ENCODE measurements at regions not wholly inside any gene's neighbourhood (a gene's known extent, or its start where the extent isn't known, plus 50 kb on each side); places are given as distances from the start of the nearest gene placed in this dataset.

DNA sequence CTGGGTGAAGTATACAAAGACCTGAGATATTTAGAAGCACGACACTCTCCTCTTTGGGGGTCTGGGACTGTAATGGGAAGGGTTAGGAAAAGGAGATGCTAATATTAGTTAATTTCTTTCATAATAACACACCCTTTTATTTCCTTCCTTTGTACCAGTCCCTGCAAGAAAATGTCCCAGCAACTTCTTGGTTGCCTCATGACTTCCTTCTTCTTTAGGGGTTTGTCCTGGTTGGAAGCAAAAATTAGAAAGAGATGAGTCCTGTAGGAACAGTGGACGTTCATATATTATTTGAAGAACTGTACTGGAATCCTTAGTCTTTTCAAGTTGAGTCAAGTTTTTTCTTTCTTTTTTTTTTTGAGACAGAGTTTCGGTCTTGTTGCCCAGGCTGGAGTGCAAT, 227.8 kb upstream of the TBL1XR1 start:
- in situ Hi-C loops (cut with HindIII; ENCODE audit: low sequenced_read_pairs), result no loop called here

DNA sequence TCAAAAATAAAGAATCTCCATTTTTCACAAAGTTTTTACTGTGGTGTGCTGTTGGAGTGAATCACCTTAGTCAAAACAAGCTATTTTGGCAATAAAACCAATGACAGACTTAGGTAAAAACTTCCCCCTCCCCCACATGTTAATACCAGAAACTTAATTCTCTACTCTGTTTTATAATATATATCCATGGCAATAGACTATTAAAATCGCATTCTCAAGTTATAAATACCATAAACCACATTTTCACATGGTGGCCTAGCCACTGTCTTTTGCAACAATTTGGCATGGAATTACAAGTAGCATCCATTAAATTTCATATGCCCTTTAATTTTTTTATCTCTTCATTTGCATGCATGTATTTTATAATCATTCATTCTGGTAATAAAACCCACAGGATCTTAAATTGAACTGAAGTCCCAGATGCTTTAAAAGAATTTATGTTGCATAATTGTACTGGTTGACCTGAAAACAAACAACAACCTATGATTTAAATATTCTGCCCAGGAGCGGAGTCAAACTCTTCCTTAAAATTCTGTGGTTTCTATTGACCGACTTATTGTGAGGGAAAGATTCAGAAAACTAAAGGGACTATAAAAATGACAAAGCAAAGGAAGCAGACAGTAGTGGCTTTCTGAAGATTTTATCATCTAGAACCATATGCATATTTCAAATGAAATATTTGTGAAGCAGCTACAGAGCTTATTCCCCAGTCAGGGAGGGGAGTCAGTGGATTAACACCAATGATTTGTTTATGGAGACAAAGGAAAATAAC, 229.0 kb upstream of the TBL1XR1 start:
- in situ Hi-C loops (cut with HindIII; ENCODE audit: low sequenced_read_pairs), result no loop called here

DNA sequence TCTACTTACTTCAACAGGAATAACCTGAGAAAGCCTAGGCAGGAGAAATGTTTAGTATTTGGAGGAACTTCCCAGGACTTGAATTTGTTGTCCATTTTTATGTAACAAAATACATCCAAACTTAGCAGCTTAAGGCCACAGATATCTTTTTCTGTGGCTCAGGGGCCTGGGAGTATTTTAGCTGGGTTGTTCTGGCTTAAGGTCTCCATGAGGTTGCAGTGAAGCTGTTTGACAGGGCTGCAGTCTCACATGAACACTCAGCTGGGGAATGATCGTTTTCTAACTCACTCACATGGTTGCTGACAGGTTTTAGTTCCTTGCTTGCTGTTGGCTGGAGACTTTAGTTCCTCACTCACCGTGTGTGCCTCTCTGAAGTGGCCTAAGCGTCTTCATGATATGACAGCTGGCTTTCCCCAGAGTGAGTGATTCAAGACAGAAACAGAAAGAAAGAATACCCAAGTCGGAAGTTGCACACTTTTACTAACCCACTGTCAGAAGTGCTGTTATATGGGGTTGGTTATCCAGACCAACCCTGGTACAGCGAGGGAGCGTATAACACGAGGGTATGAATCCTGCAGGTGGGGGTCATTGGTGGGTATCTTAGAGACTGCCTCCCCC, 229.7 kb upstream of the TBL1XR1 start:
- in situ Hi-C loops (cut with HindIII; ENCODE audit: low sequenced_read_pairs), result no loop called here

DNA sequence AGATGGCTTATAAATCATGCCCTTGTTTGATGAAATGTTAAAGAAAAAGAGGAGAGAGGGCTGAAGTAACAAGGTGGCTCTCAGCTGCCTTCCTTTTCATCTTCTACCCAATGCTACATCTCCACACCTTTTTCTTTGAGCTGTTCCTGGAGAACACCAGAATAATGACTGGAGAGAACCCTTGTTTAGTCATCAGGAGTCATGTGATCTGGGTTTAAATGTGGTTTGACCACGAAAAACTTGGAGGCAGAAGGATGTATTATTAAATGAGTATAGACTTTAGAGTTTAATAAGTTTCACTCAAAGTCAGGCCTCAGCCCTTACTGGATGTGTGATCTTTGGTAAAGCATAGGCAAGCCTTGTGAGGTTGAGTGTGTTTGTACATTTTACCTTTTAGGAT, 230.3 kb upstream of the TBL1XR1 start:
- in situ Hi-C loops (cut with HindIII; ENCODE audit: low sequenced_read_pairs), result no loop called here

DNA sequence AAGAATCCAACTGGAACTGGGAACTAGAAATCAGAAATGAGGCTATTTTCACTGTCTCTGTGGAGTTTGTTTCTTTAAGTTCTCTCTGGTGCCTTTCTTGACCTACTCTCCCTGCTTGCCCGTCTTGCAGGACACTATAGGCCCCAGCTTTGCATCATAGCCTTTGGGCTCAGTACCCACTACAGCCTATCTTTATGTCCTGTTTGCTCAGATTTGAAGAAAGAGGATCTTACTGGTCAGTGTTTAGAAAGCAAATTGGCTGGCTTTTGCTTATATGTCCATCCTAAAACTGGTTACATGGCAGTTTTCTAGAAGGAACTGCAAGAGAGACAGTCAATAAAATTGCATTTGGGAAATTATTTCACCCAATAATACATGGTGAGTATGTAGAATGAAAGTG, 231.8 kb upstream of the TBL1XR1 start:
- in situ Hi-C loops (cut with HindIII; ENCODE audit: low sequenced_read_pairs), result no loop called here

DNA sequence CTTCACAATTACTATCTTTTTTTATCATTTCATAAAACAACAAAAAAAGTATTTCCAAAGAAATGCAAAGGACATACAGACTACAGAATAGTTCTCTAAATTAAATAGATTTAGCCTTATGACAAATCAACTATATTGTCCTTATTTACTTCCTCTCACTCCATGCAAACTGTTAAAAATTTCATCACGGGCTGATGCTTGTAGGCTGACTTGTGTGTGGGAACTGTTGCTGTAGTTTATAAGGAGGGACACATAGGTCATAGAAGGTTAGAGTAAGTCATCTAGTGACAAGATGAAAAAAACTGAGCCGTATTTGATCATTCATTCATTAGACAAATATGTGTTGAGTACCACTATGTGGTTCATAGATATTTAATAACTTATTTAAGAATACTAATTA, 232.5 kb upstream of the TBL1XR1 start:
- in situ Hi-C loops (cut with HindIII; ENCODE audit: low sequenced_read_pairs), result loop anchor here (10.0 kb wide), 1 partner anchor 945 kb away; no protein-coding TSS in a partner anchor

DNA sequence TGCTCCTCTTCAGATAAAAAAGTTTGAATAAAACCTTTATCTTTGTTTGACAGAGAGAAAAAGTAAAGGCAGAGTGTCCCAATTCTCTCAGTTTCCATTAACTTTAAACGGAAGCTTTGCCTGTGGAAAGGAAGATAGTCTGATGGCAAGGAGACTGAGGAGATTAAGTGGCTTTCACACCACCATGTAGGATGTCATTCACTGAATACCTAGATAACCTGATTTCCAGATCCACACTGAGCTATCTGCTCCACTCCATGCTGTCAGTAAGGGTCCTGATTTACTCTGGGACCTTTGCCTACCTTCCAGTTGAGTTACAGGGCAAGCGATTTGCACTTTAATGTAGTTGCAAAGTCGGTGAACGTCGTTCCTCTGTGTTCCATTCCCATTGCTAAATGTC, 233.4 kb upstream of the TBL1XR1 start:
- in situ Hi-C loops (cut with HindIII; ENCODE audit: low sequenced_read_pairs), result loop anchor here (10.0 kb wide), 1 partner anchor 944 kb away; no protein-coding TSS in a partner anchor

DNA sequence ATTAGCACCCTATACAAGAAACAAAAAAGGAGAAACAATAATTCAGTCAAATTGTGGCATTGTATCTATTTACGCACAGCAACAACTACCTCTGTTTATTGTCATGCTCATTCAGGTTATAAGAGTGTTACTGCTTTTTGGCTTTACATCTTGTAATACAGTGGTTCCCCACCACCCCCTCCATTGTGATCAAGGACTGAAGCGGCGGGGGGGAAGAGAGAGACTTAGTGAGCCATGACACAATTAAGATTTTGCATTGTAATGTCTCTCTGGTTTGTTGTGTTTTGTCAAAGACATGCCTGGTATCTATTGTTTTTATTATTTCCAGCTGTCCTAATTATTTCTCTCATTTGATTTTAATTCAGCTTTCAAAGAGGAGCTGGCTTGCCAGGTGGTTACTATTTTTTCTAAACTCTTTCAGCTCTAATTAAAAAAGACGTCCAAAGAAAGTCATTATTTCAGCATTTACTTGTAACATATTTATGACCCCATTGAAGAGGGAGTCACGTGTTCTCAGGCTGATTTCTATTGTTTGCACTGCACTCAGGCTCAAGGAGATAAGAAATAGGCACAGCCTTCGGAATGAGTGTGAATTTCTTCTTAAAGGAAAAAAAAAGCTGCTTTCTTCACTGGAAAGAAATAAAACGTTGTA, 234.4 kb upstream of the TBL1XR1 start:
- in situ Hi-C loops (cut with HindIII; ENCODE audit: low sequenced_read_pairs), result loop anchor here (10.0 kb wide), 1 partner anchor 943 kb away; no protein-coding TSS in a partner anchor

DNA sequence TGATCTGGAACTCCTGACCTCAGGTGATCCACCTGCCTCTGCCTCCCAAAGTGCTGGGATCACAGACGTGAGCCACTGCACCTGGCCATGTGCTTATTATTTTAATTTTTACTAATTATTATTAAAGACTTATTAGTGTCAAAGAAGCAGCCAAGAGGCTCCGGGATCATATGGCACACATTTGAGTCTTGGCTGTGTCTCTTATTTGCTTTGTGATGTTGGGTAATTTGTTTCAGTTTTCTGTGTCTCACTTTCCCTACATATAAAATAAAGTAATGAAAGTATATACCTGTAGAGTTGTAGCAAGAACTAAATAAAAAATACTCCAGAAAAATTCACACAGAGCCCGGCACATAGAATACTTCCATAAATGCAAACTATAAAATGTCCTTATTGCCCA, 238.0 kb upstream of the TBL1XR1 start:
- in situ Hi-C loops (cut with HindIII; ENCODE audit: low sequenced_read_pairs), result loop anchor here (10.0 kb wide), 1 partner anchor 940 kb away; no protein-coding TSS in a partner anchor

DNA sequence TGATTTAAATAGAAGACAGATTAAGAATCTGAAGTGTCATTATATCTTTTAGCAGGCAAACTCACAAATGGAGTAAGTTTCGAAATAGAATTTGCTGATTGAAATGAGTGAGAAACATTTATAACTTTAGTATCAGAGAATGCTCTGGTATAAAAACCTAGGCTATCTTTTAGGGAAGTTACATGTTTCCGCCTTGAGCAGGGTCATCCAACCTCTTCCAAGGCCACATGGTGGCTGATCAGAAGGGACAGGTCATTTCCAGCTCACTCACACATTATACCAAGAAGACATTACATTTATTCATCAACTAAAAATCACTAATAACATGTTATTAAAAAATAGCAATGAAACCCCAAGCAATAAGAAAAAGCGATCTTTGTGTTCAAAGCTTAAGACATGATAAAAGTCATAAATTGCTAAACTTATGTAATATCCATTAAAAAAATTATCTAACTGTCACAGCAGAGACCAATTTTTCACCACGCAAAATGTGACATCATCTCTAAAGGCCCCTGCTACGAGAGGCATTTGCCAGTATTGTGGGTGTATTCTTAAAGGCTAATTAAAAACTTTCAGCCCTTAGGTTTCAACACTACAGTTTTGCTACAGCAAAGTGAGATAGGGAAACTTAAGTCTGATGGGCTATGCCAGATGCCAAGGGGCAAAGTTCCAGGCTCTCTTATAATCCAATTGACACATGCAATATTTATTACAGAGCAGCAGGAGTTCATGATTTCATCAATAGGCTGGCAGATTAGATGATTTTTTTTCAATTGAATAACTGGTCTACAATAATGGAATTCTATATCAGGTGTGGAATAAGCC, 240.4 kb upstream of the TBL1XR1 start:
- in situ Hi-C loops (cut with HindIII; ENCODE audit: low sequenced_read_pairs), result loop anchor here (10.0 kb wide), 1 partner anchor 937 kb away; no protein-coding TSS in a partner anchor

DNA sequence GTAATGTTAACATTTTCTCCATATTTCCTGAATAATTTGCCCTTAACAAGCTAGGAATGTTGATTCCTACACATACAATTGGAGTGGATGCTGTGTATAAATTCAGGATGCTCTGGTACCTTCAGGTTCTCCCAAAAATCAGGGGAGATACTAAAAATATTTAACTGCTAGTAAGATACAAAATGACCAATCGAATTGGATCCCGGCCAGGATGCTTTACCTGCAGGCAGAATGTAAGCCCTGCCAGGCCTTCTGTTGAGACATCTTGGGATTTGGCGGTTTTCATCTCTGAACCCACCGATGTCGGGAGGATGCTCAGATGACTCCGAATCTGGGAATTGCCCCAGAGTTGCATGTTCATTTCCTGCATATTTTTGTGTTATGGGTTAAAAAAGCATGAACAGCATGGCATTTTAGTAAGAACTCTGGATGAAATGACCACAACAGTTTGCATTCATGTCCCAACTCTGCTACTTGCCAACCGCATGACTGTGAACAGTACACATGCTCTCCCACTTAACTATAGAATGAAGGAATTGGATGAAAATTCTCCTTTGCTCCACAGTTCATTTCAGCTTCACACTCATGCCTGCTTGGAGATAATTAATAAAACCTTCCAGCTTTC, 241.4 kb upstream of the TBL1XR1 start:
- in situ Hi-C loops (cut with HindIII; ENCODE audit: low sequenced_read_pairs), result loop anchor here (10.0 kb wide), 1 partner anchor 936 kb away; no protein-coding TSS in a partner anchor

DNA sequence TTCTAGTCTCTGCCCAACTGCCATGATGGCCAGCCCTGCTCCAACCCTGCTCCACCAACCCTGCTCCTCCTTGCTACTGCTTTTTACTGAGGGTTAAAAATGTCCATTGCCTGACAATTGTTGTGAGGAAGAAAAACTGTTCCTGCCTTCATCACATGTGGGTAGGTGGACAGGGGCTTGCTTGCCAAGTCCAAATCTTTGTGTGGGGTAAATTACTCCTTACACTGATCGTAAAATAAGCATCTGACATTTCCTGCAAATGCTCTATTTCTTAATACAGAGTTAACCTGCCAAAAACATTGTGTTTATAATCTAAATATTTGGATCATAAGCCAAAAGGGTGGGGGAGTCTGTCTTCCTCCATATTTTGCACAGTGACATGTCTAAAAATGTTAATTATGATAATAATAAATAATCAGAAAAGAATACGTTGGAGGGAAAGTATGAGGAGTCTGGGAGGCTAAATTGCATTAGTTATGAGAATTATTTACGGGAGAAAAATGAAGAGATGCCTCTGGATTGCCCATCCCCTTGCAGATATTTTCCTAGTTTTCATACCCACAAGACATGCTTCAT, 242.5 kb upstream of the TBL1XR1 start:
- in situ Hi-C loops (cut with HindIII; ENCODE audit: low sequenced_read_pairs), result loop anchor here (5.0 to 10.0 kb wide), 2 partner anchors 53 to 935 kb away; no protein-coding TSS in a partner anchor

DNA sequence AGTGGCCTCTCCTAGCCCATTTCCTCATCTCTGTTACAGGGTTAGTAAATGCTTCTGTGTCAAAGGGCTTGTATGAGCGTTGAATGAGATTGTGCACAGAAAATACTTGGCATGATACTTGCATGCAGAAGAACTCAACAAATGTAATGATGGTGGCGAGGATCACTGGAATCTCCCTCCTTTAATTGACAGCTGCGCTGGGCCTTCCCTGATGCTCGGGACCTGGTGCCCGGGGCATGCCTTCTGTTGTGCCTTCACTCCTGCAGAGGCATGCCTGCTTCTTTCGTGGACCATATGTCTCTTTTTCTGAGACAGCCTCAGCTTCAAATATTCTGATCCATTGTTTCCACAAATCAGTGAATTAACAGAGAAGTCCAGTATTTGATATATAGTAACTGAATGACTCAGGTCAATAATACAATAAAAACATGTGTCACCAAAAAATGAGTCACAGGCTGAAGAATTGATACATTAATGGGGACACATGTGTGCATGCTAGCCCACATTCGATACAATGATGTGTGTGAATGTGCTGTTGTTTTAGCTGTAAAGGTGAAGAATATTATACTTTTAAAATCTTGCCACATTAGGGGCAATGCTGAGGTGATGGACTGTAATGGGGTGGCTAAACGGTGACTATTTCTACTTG, 243.3 kb upstream of the TBL1XR1 start:
- in situ Hi-C loops (cut with HindIII; ENCODE audit: low sequenced_read_pairs), result loop anchor here (5.0 kb wide), 1 partner anchor 52 kb away; no protein-coding TSS in a partner anchor

DNA sequence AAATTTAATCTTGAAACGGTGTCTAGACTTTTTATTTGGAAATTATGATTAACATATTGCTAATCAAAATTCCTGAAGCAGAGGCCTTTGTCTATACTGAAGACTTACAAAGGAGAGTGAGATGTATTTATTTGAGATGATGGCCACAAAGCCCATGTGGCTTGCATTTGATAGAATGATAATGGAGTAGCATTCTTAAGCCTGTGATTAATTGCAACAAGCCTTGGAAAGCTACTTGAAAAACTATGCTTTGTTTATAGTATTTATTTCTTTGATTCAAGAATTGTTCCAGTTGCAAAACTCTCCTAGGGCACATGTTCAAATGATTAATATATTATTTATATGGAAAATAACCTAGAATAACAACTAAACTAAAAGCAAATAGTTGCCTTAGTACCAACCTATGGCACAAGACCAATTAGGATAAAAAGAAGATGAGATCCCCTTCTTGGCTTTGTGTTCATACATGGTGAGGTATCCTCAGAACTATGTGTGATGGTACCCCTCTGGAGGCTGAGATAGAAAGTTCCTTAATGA, 244.1 kb upstream of the TBL1XR1 start:
- in situ Hi-C loops (cut with HindIII; ENCODE audit: low sequenced_read_pairs), result loop anchor here (5.0 kb wide), 1 partner anchor 51 kb away; no protein-coding TSS in a partner anchor

DNA sequence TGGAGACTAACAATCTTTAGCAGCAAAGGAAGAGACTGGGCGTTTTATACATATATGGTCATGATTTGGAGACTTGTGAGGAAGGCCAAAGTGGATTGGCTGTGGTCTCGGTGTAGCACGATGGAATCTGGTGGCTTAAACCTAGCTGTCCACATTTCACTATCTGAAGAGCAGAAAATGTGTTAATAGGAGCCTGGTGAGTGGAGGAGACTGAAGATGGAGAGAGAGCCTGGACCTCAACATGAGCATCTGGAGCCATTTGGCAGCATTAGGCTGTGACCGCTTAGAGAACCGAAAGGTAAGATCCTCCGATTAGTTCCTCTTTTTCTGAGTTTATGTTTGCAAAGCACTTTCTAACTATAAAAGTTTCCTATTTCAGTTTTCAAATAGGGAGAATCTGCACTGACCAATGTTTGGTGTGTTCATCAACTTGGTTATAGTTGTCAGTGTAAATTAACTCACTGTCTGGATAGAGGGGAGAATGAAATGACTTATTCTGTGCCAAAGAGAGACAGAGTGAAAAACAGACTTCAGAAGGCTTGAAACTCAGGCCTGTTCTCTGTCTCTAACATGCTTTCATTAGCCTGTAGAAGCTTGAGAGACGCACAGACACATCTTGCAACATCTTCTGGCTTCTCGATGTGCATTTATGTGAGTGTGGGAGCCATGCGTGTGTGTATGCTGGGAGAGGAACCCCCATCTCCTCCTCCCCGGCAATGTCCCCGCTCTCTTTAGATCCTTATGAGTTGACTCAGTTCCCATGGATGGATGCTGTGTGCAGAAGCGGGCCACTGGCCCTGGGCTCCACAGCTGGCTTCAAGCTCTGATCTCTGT, 244.7 kb upstream of the TBL1XR1 start:
- in situ Hi-C loops (cut with HindIII; ENCODE audit: low sequenced_read_pairs), result loop anchor here (5.0 kb wide), 1 partner anchor 50 kb away; no protein-coding TSS in a partner anchor

DNA sequence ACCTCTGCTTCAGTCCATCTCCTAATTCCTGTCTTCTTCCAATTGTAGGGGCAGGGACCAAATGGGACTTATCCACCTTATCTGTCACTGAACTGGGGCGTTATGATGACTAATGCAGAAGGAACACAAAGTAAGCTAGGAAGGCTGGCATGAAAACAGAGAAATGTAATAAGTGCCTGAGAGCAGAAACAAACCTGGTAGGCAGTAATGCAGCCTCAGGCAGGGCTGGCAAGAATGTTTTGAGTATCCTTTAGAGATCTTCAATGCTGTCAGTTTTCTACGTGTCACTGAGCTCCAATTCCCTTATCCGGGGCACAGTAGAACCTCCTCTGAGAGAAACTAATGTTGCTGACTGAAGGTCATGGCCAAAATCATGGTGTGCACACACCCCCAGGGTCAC, 246.2 kb upstream of the TBL1XR1 start:
- in situ Hi-C loops (cut with HindIII; ENCODE audit: low sequenced_read_pairs), result loop anchor here (5.0 kb wide), 1 partner anchor 49 kb away; no protein-coding TSS in a partner anchor

DNA sequence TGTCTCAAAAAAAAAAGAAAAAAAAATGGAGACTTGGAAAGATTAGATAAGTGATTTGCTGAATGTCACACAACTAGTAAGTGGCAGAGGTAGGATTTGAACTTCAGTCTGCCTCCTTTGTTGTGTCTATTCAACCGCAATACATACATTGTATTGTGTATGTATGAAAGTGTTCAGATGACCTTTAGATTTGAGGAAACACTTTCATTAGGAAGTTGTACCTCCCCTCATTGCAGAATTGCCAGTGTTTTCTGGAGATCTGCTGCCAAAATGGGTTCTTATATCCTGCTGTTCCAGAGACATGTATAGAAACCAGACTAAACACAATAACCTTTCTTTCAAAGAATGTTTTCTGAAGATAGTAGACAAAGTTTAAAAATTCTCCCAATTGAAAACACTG, 247.4 kb upstream of the TBL1XR1 start:
- in situ Hi-C loops (cut with HindIII; ENCODE audit: low sequenced_read_pairs), result loop anchor here (5.0 kb wide), 1 partner anchor 48 kb away; no protein-coding TSS in a partner anchor

DNA sequence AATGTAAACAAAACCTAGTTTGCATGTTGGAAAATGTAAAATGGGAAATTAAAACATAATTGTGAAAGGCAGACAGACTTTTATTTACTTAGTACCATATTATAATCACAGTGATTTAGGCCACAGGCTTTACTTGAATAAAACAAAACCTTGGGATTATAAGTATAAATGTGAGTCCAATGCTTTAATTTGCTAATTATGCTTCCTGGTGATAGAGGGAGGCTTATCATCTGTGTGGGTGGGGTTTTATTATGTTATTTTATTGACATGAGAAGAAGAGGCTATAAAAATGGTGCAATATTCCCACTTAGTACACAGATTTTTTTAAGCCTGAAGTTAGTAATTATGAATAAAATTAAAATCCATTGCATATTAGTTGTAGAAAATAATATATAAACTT, 248.3 kb upstream of the TBL1XR1 start:
- in situ Hi-C loops (cut with HindIII; ENCODE audit: low sequenced_read_pairs), result no loop called here
